ENCODE measurements at regions not wholly inside any gene's neighbourhood (a gene's known extent, or its start where the extent isn't known, plus 50 kb on each side); places are given as distances from the start of the nearest gene placed in this dataset.

GRCh38 chr14:54207476-54208462 is 189.0 kb upstream of the CDKN3 start:
- no peak for DNase-seq (ENCODE audit: low spot score)
- TF ChIP-seq CTCF (IDR thresholded peaks at IDR 0.05; ENCODE audit: extremely low read depth, missing control alignments): no peak

GRCh38 chr14:54208751-54209150 is 188.1 kb upstream of the CDKN3 start:
- DNase-seq (ENCODE audit: low spot score): no peak
- TF ChIP-seq CTCF (IDR thresholded peaks at IDR 0.05; ENCODE audit: extremely low read depth, missing control alignments): no peak

GRCh38 chr14:54209511-54210250 is 187.1 kb upstream of the CDKN3 start:
- DNase-seq (ENCODE audit: low spot score): no peak
- no peak for TF ChIP-seq CTCF (IDR thresholded peaks at IDR 0.05; ENCODE audit: extremely low read depth, missing control alignments)

GRCh38 chr14:54211551-54212308 is 185.1 kb upstream of the CDKN3 start:
- no peak for TF ChIP-seq CTCF (IDR thresholded peaks at IDR 0.05; ENCODE audit: extremely low read depth, missing control alignments)
- DNase-seq (ENCODE audit: low spot score): no peak

- DNase-seq (ENCODE audit: low spot score): no peak
- no peak for TF ChIP-seq CTCF (IDR thresholded peaks at IDR 0.05; ENCODE audit: extremely low read depth, missing control alignments)
These were observed 183.3 kb upstream of the CDKN3 start for GRCh38 chr14:54213536-54213935.

- DNase-seq (ENCODE audit: low spot score): no peak
- no peak for TF ChIP-seq CTCF (IDR thresholded peaks at IDR 0.05; ENCODE audit: extremely low read depth, missing control alignments)
These were observed 180.0 kb upstream of the CDKN3 start for GRCh38 chr14:54216827-54217226.
